Thoracic aorta (tissue), 2 donors: ENCODE measurements at regions not wholly inside any gene's neighbourhood (a gene's known extent, or its start where the extent isn't known, plus 50 kb on each side); places are given as distances from the start of the nearest gene placed in this dataset.

Source experiments
- ATAC-seq: fragments of 150-250 bp; one replicate; pipeline ENCODE4 v1.8.0; 2017; ENCODE audit warnings: low read depth; ENCODE audit not compliant: insufficient number of reproducible peaks, low FRiP score
- DNase-seq: peaks from one replicate; pipeline ENCODE4 v3.0.0-alpha.2; 2020; ENCODE audit warnings: low spot score
- H3K27ac ChIP-seq, 2 donors: fragments of 200-600 bp; sonication (generic); 1 replicate in 1 of 2; 2 replicates in 1 of 2; pipeline ENCODE4 v1.5.1; 2016; ENCODE audit warnings: mild to moderate bottlenecking in 2 of 2, moderate library complexity in 2 of 2
- H3K27me3 ChIP-seq: fragments of 200-600 bp; sonication (generic); replicated peaks from 2 replicates; pipeline ENCODE4 v1.6.0; 2016; ENCODE audit warnings: mild to moderate bottlenecking; ENCODE audit not compliant: insufficient read depth
- H3K36me3 ChIP-seq: fragments of 200-600 bp; sonication (generic); one replicate; pipeline ENCODE4 v1.5.1; 2016
- H3K4me1 ChIP-seq, 2 donors: fragments of 200-600 bp; sonication (generic); 1 replicate in 1 of 2; 2 replicates in 1 of 2; pipeline versions ENCODE4 v1.5.1 to v1.6.0; 2016; ENCODE audit warnings: low read depth in 2 of 2, mild to moderate bottlenecking in 1 of 2; ENCODE audit not compliant: control insufficient read depth in 1 of 2
- H3K4me3 ChIP-seq: fragments of 200-600 bp; sonication (generic); 2 replicates; pipeline ENCODE4 v1.5.1; 2016; ENCODE audit warnings: mild to moderate bottlenecking
- H3K9me3 ChIP-seq: fragments of 200-600 bp; sonication (generic); 2 replicates; pipeline ENCODE4 v1.5.1; 2016
- CTCF ChIP-seq: fragments of 200-600 bp; sonication (generic); IDR thresholded peaks from one replicate; pipeline ENCODE4 v1.5.1; 2019; ENCODE audit warnings: antibody characterized with exemption

GRCh38 chr6:113434641-113435040 lies 422.5 kb upstream of the MARCKS start:
- no peak for TF ChIP-seq CTCF
- ATAC-seq (no peak), DNase-seq (no peak)
- Histone ChIP-seq H3K27me3 (no peaks in the 10 kb centered on the region), H3K9me3 (no peaks in the 10 kb centered on the region), H3K4me1 (peaks cover 6 to 8% of the 10 kb centered on the region in 2 donors), H3K36me3 (no peaks in the 10 kb centered on the region), H3K27ac (no peak overlapping the region), H3K4me3 (no peak overlapping the region)

GRCh38 chr6:113437566-113437965 lies 419.6 kb upstream of the MARCKS start:
- H3K4me3 ChIP-seq: no peak overlapping the region
- no peak for ATAC-seq
- TF ChIP-seq CTCF: no peak
- no peak for DNase-seq
- H3K36me3 ChIP-seq: no peaks in the 10 kb centered on the region
- H3K27me3 ChIP-seq: no peaks in the 10 kb centered on the region
- H3K4me1 ChIP-seq: peaks cover 6 to 8% of the 10 kb centered on the region in 2 donors
- H3K27ac ChIP-seq: no peak overlapping the region
- H3K9me3 ChIP-seq: no peaks in the 10 kb centered on the region

GRCh38 chr6:113439866-113440265 lies 417.3 kb upstream of the MARCKS start:
- no peaks in the 10 kb centered on the region for H3K36me3 ChIP-seq
- TF ChIP-seq CTCF: no peak
- ATAC-seq: no peak

GRCh38 chr6:113442040-113442439 lies 415.1 kb upstream of the MARCKS start:
- H3K36me3 ChIP-seq: no peaks in the 10 kb centered on the region
- no peak for DNase-seq
- H3K27me3 ChIP-seq: no peaks in the 10 kb centered on the region
- no peak overlapping the region for H3K27ac ChIP-seq
- ATAC-seq: no peak
- no peak overlapping the region for H3K4me3 ChIP-seq
- no peaks in the 10 kb centered on the region for H3K4me1 ChIP-seq
- no peak for TF ChIP-seq CTCF
- H3K9me3 ChIP-seq: no peaks in the 10 kb centered on the region

More at GRCh38 chr6:113439866-113440265, 417.3 kb upstream of the MARCKS start:
- no peaks in the 10 kb centered on the region for H3K4me1 ChIP-seq
- no peaks in the 10 kb centered on the region for H3K9me3 ChIP-seq
- no peak for DNase-seq
- no peak overlapping the region for H3K27ac ChIP-seq
- no peaks in the 10 kb centered on the region for H3K27me3 ChIP-seq
- H3K4me3 ChIP-seq: no peak overlapping the region

GRCh38 chr6:113445201-113445600 lies 411.9 kb upstream of the MARCKS start:
- TF ChIP-seq CTCF: no peak
- no peak overlapping the region for H3K27ac ChIP-seq
- H3K4me1 ChIP-seq: no peaks in the 10 kb centered on the region
- no peak for ATAC-seq
- no peaks in the 10 kb centered on the region for H3K9me3 ChIP-seq
- no peak for DNase-seq
- no peaks in the 10 kb centered on the region for H3K36me3 ChIP-seq
- no peak overlapping the region for H3K4me3 ChIP-seq
- H3K27me3 ChIP-seq: no peaks in the 10 kb centered on the region
